SK-N-SH (cell line): ENCODE measurements at regions not wholly inside any gene's neighbourhood (a gene's known extent, or its start where the extent isn't known, plus 50 kb on each side); places are given as distances from the start of the nearest gene placed in this dataset.

Experiments used
- CHD2 ChIP-seq: fragments of 150-350 bp; IDR thresholded peaks from 2 replicates; pipeline ENCODE4 v1.6.1; 2018; ENCODE audit warnings: low read length; ENCODE audit not compliant: partially characterized antibody
- CTCF ChIP-seq: fragments of 200-600 bp; sonication (generic); IDR thresholded peaks from 2 replicates; pipeline ENCODE4 v1.6.1; 2017; ENCODE audit warnings: antibody characterized with exemption, mild to moderate bottlenecking, moderate library complexity
- IRF3 ChIP-seq: fragments of 150-350 bp; IDR thresholded peaks from 2 replicates; pipeline ENCODE4 v1.6.1; 2016; ENCODE audit warnings: mild to moderate bottlenecking, low read depth, low read length
- MAX ChIP-seq: IDR thresholded peaks from 2 replicates; pipeline ENCODE4 v1.4.0; 2012; ENCODE audit warnings: low read depth
- NRF1 ChIP-seq: IDR thresholded peaks from 2 replicates; pipeline ENCODE4 v1.6.1; 2012; ENCODE audit warnings: low read depth, mild to moderate bottlenecking, low read length
- RFX5 ChIP-seq: IDR thresholded peaks from 2 replicates; pipeline ENCODE4 v1.6.1; 2012; ENCODE audit warnings: mild to moderate bottlenecking, improper control_type of control experiment, low read length
- TAF1 ChIP-seq: IDR thresholded peaks from 2 replicates; pipeline ENCODE4 v1.6.1; 2012; ENCODE audit warnings: low read depth, mild to moderate bottlenecking, low read length, moderate library complexity, borderline replicate concordance
- TCF12 ChIP-seq: IDR thresholded peaks from 2 replicates; pipeline ENCODE4 v1.4.0; 2012
- USF2 ChIP-seq: fragments of 150-350 bp; IDR thresholded peaks from 2 replicates; pipeline ENCODE4 v1.6.1; 2017; ENCODE audit warnings: antibody characterized with exemption, low read length, low read depth, borderline replicate concordance

GRCh38 chr9:27638716-27639115 lies 65.4 kb upstream of the C9orf72 start:
- TF ChIP-seq CTCF = no peak
- no peak for TF ChIP-seq MAX
- no peak for TF ChIP-seq USF2
- no peak for TF ChIP-seq CHD2
- no peak for TF ChIP-seq NRF1
- TF ChIP-seq TCF12 = no peak
- no peak for TF ChIP-seq RFX5
- no peak for TF ChIP-seq IRF3
- TF ChIP-seq TAF1 = no peak
